ENCODE measurements at regions not wholly inside any gene's neighbourhood (a gene's known extent, or its start where the extent isn't known, plus 50 kb on each side); places are given as distances from the start of the nearest gene placed in this dataset.

DNA sequence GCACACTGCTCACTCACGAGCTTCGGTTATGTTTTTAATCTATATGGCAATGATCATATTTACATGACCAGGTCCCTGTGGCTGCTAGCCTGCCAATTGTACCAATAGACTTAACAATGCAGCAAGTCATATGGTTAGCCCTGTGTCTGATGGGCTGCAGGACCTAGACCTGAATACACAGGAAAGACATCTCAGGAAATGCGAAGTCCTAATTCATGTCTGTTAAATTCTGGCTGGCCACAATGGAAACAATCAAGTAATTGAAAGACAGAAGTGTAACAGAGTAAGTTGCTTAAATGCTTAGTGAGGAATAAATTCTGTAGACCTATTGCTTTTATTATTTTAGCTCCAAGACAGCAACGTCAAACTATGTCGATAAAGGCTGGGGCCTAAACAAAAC, 112.4 kb upstream of the FZD8 start:
- H3K4me1 ChIP-seq (replicated peaks; ENCODE audit: insufficient read depth) = no peaks in the 10 kb centered on the region
- CTCF ChIA-PET = no interaction called here

DNA sequence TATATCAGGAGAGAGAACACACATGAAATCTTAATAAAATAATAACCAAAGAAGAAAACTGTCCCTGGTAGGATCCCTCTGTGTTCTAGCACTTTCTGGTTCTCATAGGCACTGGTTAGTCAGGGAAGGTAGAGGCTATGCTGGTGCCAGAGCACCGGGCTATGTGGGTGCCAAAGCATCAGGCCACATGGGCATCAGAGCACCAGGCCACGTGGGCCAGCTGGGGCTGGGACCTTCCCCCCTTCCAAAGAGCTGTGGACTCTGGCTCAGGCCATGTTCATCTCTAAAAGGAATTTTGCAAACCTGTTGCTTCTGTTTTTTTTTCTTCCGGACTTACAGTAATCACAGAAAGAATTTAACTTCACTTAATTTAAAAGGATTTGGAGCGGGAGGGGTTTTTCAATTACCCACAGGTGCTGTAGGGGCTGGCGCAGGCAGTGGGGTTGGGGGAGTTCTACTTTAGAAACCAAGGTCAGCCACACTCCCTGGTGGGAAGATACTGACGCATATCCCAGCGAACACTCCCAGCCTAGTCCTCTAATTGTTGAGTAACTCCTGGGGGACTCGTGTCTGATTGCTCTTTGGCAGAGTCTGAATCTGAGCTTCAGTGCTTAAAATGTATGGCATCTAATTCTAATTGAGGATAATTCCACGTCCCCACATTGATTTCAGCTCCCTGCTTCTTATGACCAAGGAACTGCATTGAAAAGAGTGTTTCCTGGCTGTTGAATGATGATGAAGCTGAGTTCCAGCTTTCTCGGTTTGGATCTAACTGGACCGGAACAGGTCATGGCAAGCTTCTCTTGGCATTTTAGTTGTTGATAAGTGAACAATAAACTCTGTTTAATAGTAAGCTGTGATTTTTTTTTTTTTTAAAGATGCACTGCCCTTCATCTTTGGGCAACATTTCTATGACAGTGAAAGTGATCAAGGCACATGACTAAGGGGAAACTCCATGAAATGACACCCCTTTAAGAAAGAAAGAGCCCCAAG, 110.7 kb upstream of the FZD8 start:
- TF ChIP-seq, protein P1, sequence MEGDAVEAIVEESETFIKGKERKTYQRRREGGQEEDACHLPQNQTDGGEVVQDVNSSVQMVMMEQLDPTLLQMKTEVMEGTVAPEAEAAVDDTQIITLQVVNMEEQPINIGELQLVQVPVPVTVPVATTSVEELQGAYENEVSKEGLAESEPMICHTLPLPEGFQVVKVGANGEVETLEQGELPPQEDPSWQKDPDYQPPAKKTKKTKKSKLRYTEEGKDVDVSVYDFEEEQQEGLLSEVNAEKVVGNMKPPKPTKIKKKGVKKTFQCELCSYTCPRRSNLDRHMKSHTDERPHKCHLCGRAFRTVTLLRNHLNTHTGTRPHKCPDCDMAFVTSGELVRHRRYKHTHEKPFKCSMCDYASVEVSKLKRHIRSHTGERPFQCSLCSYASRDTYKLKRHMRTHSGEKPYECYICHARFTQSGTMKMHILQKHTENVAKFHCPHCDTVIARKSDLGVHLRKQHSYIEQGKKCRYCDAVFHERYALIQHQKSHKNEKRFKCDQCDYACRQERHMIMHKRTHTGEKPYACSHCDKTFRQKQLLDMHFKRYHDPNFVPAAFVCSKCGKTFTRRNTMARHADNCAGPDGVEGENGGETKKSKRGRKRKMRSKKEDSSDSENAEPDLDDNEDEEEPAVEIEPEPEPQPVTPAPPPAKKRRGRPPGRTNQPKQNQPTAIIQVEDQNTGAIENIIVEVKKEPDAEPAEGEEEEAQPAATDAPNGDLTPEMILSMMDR (conservative IDR thresholded peaks at IDR 0.05) = no peak
- no peak for TF ChIP-seq EZH2 (IDR thresholded peaks at IDR 0.05; ENCODE audit: low read depth)
- no peaks in the 10 kb centered on the region for H3K9me2 ChIP-seq (ENCODE audit: insufficient read depth)
- intact Hi-C loops (cut with micrococcal nuclease; ENCODE audit: unreplicated experiment) = no loop called here
- H4K20me1 ChIP-seq (ENCODE audit: insufficient read depth) = no peaks in the 10 kb centered on the region
- H3K4me3 ChIP-seq = no peak overlapping the region
- no peak overlapping the region for H2AFZ ChIP-seq
- H3K27ac ChIP-seq = no peak overlapping the region
- H3K27me3 ChIP-seq (ENCODE audit: insufficient read depth, low read depth) = peaks cover 2% of the 10 kb centered on the region; the same call in 1 of the 2 replicates
- H3K4me2 ChIP-seq = no peak overlapping the region
- no peaks in the 10 kb centered on the region for H3K9me3 ChIP-seq (ENCODE audit: insufficient read depth, low read depth)
- no peaks in the 10 kb centered on the region for H3K36me3 ChIP-seq (ENCODE audit: low read depth)
- ChIA-PET POLR2A (ENCODE audit: unreplicated experiment) (no interaction called here), CTCF (no interaction called here)
- no peaks in the 10 kb centered on the region for H3K4me1 ChIP-seq (replicated peaks; ENCODE audit: insufficient read depth)
- no peaks in the 10 kb centered on the region for H3F3A ChIP-seq (ENCODE audit: insufficient read depth, low read depth)
- H3K79me2 ChIP-seq (ENCODE audit: low read depth) = no peaks in the 10 kb centered on the region
- BruUV-seq (replicated peaks) = no TSS peak
- no peak for DNase-seq

More for the DNA sequence above, 112.4 kb upstream of the FZD8 start:
- no peak for TF ChIP-seq EZH2 (IDR thresholded peaks at IDR 0.05; ENCODE audit: low read depth)
- TF ChIP-seq, protein P1 (conservative IDR thresholded peaks at IDR 0.05) = no peak
- Histone ChIP-seq H3K9me2 (ENCODE audit: insufficient read depth) (no peaks in the 10 kb centered on the region), H3K4me3 (no peak overlapping the region), H3K79me2 (ENCODE audit: low read depth) (no peaks in the 10 kb centered on the region), H3K9me3 (ENCODE audit: insufficient read depth, low read depth) (no peaks in the 10 kb centered on the region), H3K36me3 (ENCODE audit: low read depth) (no peaks in the 10 kb centered on the region), H3K27ac (no peak overlapping the region), H4K20me1 (ENCODE audit: insufficient read depth) (no peaks in the 10 kb centered on the region), H3K27me3 (ENCODE audit: insufficient read depth, low read depth) (no peaks in the 10 kb centered on the region; the same call in 1 of the 2 replicates), H3K4me2 (no peak overlapping the region), H2AFZ (no peak overlapping the region), H3F3A (ENCODE audit: insufficient read depth, low read depth) (no peaks in the 10 kb centered on the region)
- BruUV-seq (replicated peaks) = no TSS peak
- DNase-seq = no peak
- POLR2A ChIA-PET (ENCODE audit: unreplicated experiment) = no interaction called here
- intact Hi-C loops (cut with micrococcal nuclease; ENCODE audit: unreplicated experiment) = no loop called here

DNA sequence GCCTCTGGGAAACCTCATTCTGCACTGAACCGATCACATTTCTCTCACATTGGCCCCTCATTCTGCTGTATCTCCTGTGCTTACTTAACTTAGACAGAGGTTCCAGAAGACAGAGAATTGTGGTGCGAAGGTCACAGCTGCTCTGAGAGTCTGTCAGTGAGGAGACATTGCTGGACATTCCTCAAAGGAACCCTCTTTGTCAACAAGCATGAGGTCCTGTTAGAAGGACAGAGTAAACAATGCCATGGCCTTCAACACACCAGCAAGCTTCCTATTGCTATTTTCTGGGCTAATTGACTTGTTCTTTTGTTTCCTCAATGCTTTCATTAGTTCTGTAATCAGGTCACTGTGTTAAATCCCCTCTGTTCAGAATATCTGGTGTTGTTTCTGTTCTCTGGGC, 109.3 kb upstream of the FZD8 start:
- no peaks in the 10 kb centered on the region for H3F3A ChIP-seq (ENCODE audit: insufficient read depth, low read depth)
- no peaks in the 10 kb centered on the region for H3K9me2 ChIP-seq (ENCODE audit: insufficient read depth)
- H2AFZ ChIP-seq = no peak overlapping the region
- BruUV-seq (replicated peaks) = no TSS peak
- no peak overlapping the region for H3K4me3 ChIP-seq
- no peak overlapping the region for H3K27ac ChIP-seq
- TF ChIP-seq, protein P1 (conservative IDR thresholded peaks at IDR 0.05) = no peak
- TF ChIP-seq EZH2 (IDR thresholded peaks at IDR 0.05; ENCODE audit: low read depth) = no peak
- H3K9me3 ChIP-seq (ENCODE audit: insufficient read depth, low read depth) = no peaks in the 10 kb centered on the region
- no peaks in the 10 kb centered on the region for H3K4me1 ChIP-seq (replicated peaks; ENCODE audit: insufficient read depth)
- CTCF ChIA-PET = no interaction called here
- H3K27me3 ChIP-seq (ENCODE audit: insufficient read depth, low read depth) = peaks cover 2% of the 10 kb centered on the region
- intact Hi-C loops (cut with micrococcal nuclease; ENCODE audit: unreplicated experiment) = no loop called here
- H3K4me2 ChIP-seq = no peak overlapping the region
- H3K79me2 ChIP-seq (ENCODE audit: low read depth) = no peaks in the 10 kb centered on the region
- H4K20me1 ChIP-seq (ENCODE audit: insufficient read depth) = no peaks in the 10 kb centered on the region
- DNase-seq = no peak
- POLR2A ChIA-PET (ENCODE audit: unreplicated experiment) = no interaction called here
- no peaks in the 10 kb centered on the region for H3K36me3 ChIP-seq (ENCODE audit: low read depth)
